GM12875 (cell line): ENCODE measurements at regions not wholly inside any gene's neighbourhood (a gene's known extent, or its start where the extent isn't known, plus 50 kb on each side); places are given as distances from the start of the nearest gene placed in this dataset.

Experiments
- H3K4me3 ChIP-seq: one replicate; pipeline ENCODE4 v1.5.1; 2011; ENCODE audit warnings: low read depth, low read length, control low read depth
- CTCF ChIP-seq: IDR thresholded peaks from 2 replicates; pipeline ENCODE4 v1.5.1; 2011; ENCODE audit warnings: low read depth, mild to moderate bottlenecking, control low read depth, inconsistent platforms, low read length, moderate library complexity, borderline replicate concordance; ENCODE audit not compliant: insufficient read depth

GRCh38 chr13:55615081-55615480, 1525.6 kb upstream of the PRR20A start:
- H3K4me3 ChIP-seq: no peak overlapping the region
- no peak for TF ChIP-seq CTCF

- no peak overlapping the region for H3K4me3 ChIP-seq
- no peak for TF ChIP-seq CTCF
These were observed 1523.5 kb upstream of the PRR20A start for GRCh38 chr13:55617241-55617640.

GRCh38 chr13:55627221-55627620, 1513.5 kb upstream of the PRR20A start:
- TF ChIP-seq CTCF: no peak
- H3K4me3 ChIP-seq: no peak overlapping the region

DNA sequence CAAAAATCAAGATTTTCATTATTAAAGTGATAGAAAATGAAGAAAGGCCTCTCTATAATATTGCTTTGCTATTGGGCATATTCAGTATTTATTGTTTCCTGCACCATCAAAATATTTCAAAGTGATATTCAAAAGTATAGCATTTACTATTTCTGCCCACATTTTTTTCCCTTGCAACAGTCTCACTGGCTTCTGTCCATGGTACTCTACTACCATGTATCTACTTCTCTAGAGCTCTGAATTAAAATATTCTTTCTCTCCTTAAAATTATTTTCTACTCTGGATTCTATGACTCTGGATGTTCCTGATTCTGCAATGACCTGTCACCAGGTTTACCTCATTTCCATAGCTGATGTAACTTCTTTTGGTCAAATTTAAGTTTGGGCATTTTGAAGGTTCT, 1508.3 kb upstream of the PRR20A start:
- TF ChIP-seq CTCF: no peak

DNA sequence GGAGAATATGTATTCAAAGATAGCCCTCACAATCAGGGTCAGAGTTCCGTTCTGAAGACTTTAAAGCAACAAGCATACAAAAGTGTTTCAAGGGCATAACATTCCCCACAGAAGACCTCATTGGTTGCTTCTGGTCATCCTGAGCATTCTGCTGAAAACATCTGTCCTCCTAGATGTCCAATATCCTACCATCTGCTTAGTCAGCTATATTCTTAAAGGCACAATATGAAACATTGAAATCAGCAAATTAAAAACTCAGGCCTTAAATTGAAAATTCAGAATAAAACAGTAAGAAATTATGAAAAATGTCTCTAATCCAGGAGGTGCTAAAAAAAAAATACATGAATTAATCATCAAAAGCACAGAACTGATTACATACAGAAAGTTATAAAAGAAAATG, 1491.2 kb upstream of the PRR20A start:
- no peak overlapping the region for H3K4me3 ChIP-seq
- TF ChIP-seq CTCF: no peak

More for the DNA sequence above, 1508.3 kb upstream of the PRR20A start:
- H3K4me3 ChIP-seq: no peak overlapping the region

DNA sequence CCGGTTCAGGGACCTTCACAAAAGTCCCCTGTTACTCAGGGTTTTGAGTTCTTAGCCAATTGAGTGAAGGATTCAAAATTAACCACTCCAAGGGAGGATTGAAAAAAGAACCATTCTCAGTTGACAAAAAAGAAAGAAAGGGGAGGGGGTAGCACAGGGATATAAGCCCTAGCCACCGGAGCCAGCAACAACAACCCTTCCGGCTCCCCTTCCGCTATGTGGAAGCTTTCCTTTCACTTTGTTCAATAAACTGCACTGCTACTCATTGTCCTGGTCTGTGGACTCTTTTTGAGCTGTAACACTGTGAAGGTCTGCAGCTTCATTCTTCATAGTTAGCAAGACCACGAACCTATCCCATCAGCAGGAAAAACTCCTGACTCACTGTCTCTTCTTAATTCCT, 1488.1 kb upstream of the PRR20A start:
- no peak overlapping the region for H3K4me3 ChIP-seq
- TF ChIP-seq CTCF: no peak

DNA sequence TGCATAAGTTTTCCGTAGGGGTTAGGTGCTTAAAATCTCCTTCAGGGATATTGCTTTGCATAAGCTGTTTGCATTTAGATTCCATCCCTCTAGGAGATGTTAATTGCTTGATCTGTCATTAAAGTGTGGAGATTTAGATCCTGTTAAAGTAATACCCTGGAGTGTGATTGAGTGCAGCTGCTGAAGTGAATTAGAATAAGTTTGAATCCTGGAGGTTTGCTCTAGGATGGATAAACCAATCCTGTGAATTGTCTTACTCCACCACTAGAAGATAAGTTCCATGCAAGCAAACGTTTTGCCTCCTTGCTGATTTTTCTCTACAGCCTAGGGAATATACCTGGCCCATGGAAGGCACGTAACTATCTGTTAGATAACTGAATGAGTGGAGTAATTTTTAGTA, 1487.2 kb upstream of the PRR20A start:
- no peak overlapping the region for H3K4me3 ChIP-seq
- no peak for TF ChIP-seq CTCF
